Caco-2 (cell line): ENCODE measurements at regions not wholly inside any gene's neighbourhood (a gene's known extent, or its start where the extent isn't known, plus 50 kb on each side); places are given as distances from the start of the nearest gene placed in this dataset.

Experiments used
- BruUV-seq: library from RNA; stranded (reverse); fragments of 400-500 nt; replicated peaks from 2 replicates; lab custom pipeline; 2021; lab: Mats Ljungman, UMichigan
- CTCF ChIA-PET: fragments of 300-600 bp; sonication (Branson Sonifier 250); formaldehyde crosslinking; loops from one replicate; lab custom pipeline; 2022; ENCODE audit warnings: antibody characterized with exemption; lab: Charles Lee
- POLR2A ChIA-PET: fragments of 300-600 bp; sonication (Branson Sonifier 250); formaldehyde crosslinking; loops from one replicate; lab custom pipeline; 2022; ENCODE audit warnings: antibody characterized with exemption; lab: Charles Lee
- DNase-seq, 2 experiments: peaks; one replicate each; pipeline versions ENCODE4 v3.0.0 to v3.0.0-alpha.2; 2020 to 2022
- H3K27me3 ChIP-seq: replicated peaks from 2 replicates; pipeline ENCODE4 v1.6.0; 2011; ENCODE audit warnings: low read length; ENCODE audit not compliant: control insufficient read depth, insufficient read depth
- H3K36me3 ChIP-seq: 2 replicates; pipeline ENCODE4 v1.5.1; 2011; ENCODE audit warnings: low read length; ENCODE audit not compliant: control insufficient read depth, insufficient read depth
- H3K4me1 ChIP-seq: fragments of 250-450 bp; sonication (Bioruptor Pico); 2 replicates; pipeline ENCODE4 v1.5.1; 2020; ENCODE audit warnings: mild to moderate bottlenecking
- H3K4me3 ChIP-seq: 2 replicates; pipeline ENCODE4 v1.5.1; 2011; ENCODE audit warnings: low read depth, mild to moderate bottlenecking, control low read depth, low read length
- H3K9me3 ChIP-seq: fragments of 250-450 bp; sonication (Bioruptor Pico); 2 replicates; pipeline ENCODE4 v1.5.1; 2020; ENCODE audit warnings: mild to moderate bottlenecking, moderate library complexity
- H3K27ac Mint-ChIP-seq: one replicate; pipeline ENCODE4 v1.8.0; 2022; ENCODE audit warnings: mixed read lengths; ENCODE audit not compliant: unreplicated experiment
- H3K27me3 Mint-ChIP-seq: one replicate; pipeline ENCODE4 v1.8.0; 2022; ENCODE audit warnings: mixed read lengths; ENCODE audit not compliant: insufficient read depth, unreplicated experiment
- H3K36me3 Mint-ChIP-seq: one replicate; pipeline ENCODE4 v1.8.0; 2022; ENCODE audit warnings: mild to moderate bottlenecking, mixed read lengths; ENCODE audit not compliant: insufficient read depth, unreplicated experiment
- H3K4me1 Mint-ChIP-seq: one replicate; pipeline ENCODE4 v1.8.0; 2022; ENCODE audit warnings: low read depth, mixed read lengths; ENCODE audit not compliant: unreplicated experiment
- H3K4me3 Mint-ChIP-seq: one replicate; pipeline ENCODE4 v1.8.0; 2022; ENCODE audit warnings: mild to moderate bottlenecking, moderate library complexity, mixed read lengths; ENCODE audit not compliant: unreplicated experiment
- H3K9me3 Mint-ChIP-seq: one replicate; pipeline ENCODE4 v1.8.0; 2022; ENCODE audit warnings: mixed read lengths; ENCODE audit not compliant: unreplicated experiment
- intact Hi-C: fragments of 100-400 bp; cut with micrococcal nuclease; formaldehyde crosslinking; loops from one replicate; pipeline ENCODE4 v1.10.0; 2022; ENCODE audit not compliant: unreplicated experiment
- TF ChIP-seq, protein P1 (sequence below), 2 experiments: fragments of 200-600 bp in 1 of 2; IDR thresholded peaks; 1 replicate in 1 of 2; 2 replicates in 1 of 2; pipeline versions ENCODE4 v1.5.1 to v1.8.0; 2011 to 2022; ENCODE audit warnings: antibody characterized with exemption in 1 of 2, control low read depth in 1 of 2, inconsistent platforms in 1 of 2, low read depth in 1 of 2, low read length in 1 of 2, mild to moderate bottlenecking in 1 of 2, moderate library complexity in 1 of 2; ENCODE audit not compliant: insufficient read depth in 1 of 2, severe bottlenecking in 1 of 2, unreplicated experiment in 1 of 2

DNA sequence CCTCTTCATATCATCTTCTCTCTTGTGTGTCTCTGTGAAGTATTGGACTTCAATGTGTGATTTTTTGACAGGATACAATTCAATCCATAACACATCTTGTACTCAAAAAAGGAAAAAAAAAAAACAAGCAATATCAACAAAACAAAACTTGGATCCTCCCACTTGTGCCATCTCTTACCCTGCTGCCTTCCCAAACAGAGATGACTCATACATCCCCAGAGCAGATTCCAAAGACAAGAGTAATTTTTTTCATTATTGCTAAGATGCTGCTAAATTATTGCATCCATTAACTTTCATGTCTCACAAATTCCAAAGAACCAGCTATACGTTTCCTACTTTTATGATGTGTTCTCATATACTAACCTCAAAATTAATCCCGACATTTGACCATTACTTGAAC, 479.2 kb downstream of the GBA3 start:
- Histone ChIP-seq H3K4me1 (no peaks in the 10 kb centered on the region), H3K9me3 (no peaks in the 10 kb centered on the region), H3K36me3 (no peaks in the 10 kb centered on the region), H3K27me3 (no peaks in the 10 kb centered on the region), H3K4me3 (no peak overlapping the region)
- H3K36me3 Mint-ChIP-seq = no peaks in the 10 kb centered on the region
- H3K4me1 Mint-ChIP-seq = no peaks in the 10 kb centered on the region
- no peaks in the 10 kb centered on the region for H3K9me3 Mint-ChIP-seq
- ChIA-PET POLR2A (no interaction called here), CTCF (no interaction called here)
- BruUV-seq = no TSS peak
- no peak overlapping the region for H3K4me3 Mint-ChIP-seq
- intact Hi-C loops = no loop called here
- H3K27ac Mint-ChIP-seq = no peak overlapping the region
- no peaks in the 10 kb centered on the region for H3K27me3 Mint-ChIP-seq
- no peak for DNase-seq
- TF ChIP-seq, protein P1, sequence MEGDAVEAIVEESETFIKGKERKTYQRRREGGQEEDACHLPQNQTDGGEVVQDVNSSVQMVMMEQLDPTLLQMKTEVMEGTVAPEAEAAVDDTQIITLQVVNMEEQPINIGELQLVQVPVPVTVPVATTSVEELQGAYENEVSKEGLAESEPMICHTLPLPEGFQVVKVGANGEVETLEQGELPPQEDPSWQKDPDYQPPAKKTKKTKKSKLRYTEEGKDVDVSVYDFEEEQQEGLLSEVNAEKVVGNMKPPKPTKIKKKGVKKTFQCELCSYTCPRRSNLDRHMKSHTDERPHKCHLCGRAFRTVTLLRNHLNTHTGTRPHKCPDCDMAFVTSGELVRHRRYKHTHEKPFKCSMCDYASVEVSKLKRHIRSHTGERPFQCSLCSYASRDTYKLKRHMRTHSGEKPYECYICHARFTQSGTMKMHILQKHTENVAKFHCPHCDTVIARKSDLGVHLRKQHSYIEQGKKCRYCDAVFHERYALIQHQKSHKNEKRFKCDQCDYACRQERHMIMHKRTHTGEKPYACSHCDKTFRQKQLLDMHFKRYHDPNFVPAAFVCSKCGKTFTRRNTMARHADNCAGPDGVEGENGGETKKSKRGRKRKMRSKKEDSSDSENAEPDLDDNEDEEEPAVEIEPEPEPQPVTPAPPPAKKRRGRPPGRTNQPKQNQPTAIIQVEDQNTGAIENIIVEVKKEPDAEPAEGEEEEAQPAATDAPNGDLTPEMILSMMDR (IDR thresholded peaks at IDR 0.05; ENCODE audit: insufficient read depth in 1 of 2, low read depth in 1 of 2, low read length in 1 of 2, severe bottlenecking in 1 of 2, unreplicated experiment in 1 of 2) = no peak

DNA sequence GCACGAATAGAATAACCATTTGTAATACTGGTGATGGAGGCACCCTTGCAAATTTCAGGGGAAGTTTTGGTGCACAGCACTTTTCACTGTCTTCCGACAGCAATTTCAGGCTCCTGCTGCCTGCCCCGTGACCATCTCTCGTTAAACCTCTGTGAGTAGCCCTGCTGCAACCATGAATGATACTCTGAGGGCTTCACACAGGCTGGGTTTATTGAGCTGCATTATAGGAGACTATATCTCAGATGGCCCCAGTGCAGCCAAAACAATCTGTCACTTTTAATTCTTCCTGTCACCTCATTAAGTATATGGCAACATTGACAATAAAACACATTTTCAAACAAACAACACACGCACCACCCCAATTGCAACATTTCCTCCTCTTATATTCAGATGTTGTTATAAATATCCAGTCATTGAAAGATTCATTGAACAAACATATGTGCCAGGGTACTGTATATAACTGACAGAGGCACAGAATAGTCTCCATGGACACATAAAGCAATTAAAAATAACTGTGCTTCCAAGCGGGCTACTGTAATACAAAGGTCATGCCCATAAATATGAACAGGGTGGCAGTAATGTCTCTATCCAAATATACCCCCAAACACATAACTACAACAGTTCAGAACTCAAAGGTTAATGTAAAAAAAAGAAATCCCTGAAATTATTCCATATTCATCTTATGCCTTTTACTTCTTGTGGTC, 477.0 kb downstream of the GBA3 start:
- ChIA-PET CTCF (no interaction called here), POLR2A (no interaction called here)
- intact Hi-C loops = no loop called here
- H3K9me3 Mint-ChIP-seq = no peaks in the 10 kb centered on the region
- H3K4me3 Mint-ChIP-seq = no peak overlapping the region
- H3K4me1 Mint-ChIP-seq = peaks cover 2% of the 10 kb centered on the region
- Histone ChIP-seq H3K9me3 (peaks cover 6% of the 10 kb centered on the region; the same call in 1 of the 2 replicates), H3K27me3 (no peaks in the 10 kb centered on the region), H3K4me1 (peaks cover 7% of the 10 kb centered on the region), H3K4me3 (no peak overlapping the region), H3K36me3 (no peaks in the 10 kb centered on the region)
- H3K27me3 Mint-ChIP-seq = no peaks in the 10 kb centered on the region
- no peaks in the 10 kb centered on the region for H3K36me3 Mint-ChIP-seq
- TF ChIP-seq, protein P1 (IDR thresholded peaks at IDR 0.05; ENCODE audit: insufficient read depth in 1 of 2, low read depth in 1 of 2, low read length in 1 of 2, severe bottlenecking in 1 of 2, unreplicated experiment in 1 of 2) = no peak
- no peak for DNase-seq
- BruUV-seq = no TSS peak
- no peak overlapping the region for H3K27ac Mint-ChIP-seq

DNA sequence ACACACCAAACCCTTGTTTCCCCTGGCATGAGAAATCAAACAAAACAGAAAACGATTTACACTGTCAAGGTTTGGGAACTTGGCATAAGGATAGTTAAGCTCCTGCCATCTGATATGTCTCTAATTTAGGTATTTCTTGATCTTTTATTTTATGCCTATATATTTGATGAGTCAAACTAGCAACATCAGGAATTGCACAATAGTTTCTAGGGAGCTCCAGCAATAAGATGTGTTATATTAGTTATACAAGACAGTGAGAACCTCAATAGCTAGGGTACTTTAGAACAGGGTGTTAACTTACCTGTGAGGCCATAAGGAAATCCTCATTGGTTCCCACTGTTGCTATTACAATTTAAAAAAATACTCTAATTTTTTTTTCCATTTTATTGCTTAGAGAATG, 474.2 kb downstream of the GBA3 start:
- Mint-ChIP-seq H3K27me3 (no peaks in the 10 kb centered on the region), H3K27ac (no peak overlapping the region), H3K36me3 (no peaks in the 10 kb centered on the region), H3K4me3 (no peak overlapping the region), H3K9me3 (peaks cover 10% of the 10 kb centered on the region), H3K4me1 (peaks cover 17% of the 10 kb centered on the region)
- DNase-seq = no peak
- ChIA-PET POLR2A (no interaction called here), CTCF (no interaction called here)
- H3K4me3 ChIP-seq = no peak overlapping the region
- TF ChIP-seq, protein P1 (IDR thresholded peaks at IDR 0.05; ENCODE audit: insufficient read depth in 1 of 2, low read depth in 1 of 2, low read length in 1 of 2, severe bottlenecking in 1 of 2, unreplicated experiment in 1 of 2) = no peak
- intact Hi-C loops = no loop called here
- no peaks in the 10 kb centered on the region for H3K36me3 ChIP-seq
- BruUV-seq = no TSS peak
- peaks cover 6% of the 10 kb centered on the region; the same call in 1 of the 2 replicates for H3K9me3 ChIP-seq
- no peaks in the 10 kb centered on the region for H3K27me3 ChIP-seq
- peaks cover 30% of the 10 kb centered on the region for H3K4me1 ChIP-seq
